OCI-LY1 (cell line): ENCODE measurements at regions not wholly inside any gene's neighbourhood (a gene's known extent, or its start where the extent isn't known, plus 50 kb on each side); places are given as distances from the start of the nearest gene placed in this dataset.

Experiments
- H2AFZ ChIP-seq: fragments of 200-600 bp; sonication (generic), shearing (Covaris generic); 2 replicates; pipeline ENCODE4 v1.6.0; 2014; ENCODE audit warnings: antibody characterized with exemption, mild to moderate bottlenecking, low read length
- H3F3A ChIP-seq: fragments of 200-600 bp; sonication (generic), shearing (Covaris generic); 2 replicates; pipeline ENCODE4 v1.6.0; 2014; ENCODE audit warnings: mild to moderate bottlenecking, antibody characterized with exemption, low read length, moderate library complexity; ENCODE audit not compliant: insufficient read depth
- H3K27ac ChIP-seq: fragments of 200-600 bp; sonication (generic); 2 replicates; pipeline ENCODE4 v1.5.1; 2014; ENCODE audit warnings: low read length, mixed run types, mild to moderate bottlenecking, low read depth; ENCODE audit not compliant: poor library complexity, severe bottlenecking
- H3K27me3 ChIP-seq: fragments of 200-600 bp; sonication (generic); 2 replicates; pipeline ENCODE4 v1.6.0; 2014; ENCODE audit warnings: antibody characterized with exemption, mild to moderate bottlenecking, low read length, moderate library complexity; ENCODE audit not compliant: insufficient read depth
- H3K36me3 ChIP-seq: fragments of 200-600 bp; sonication (generic); 2 replicates; pipeline ENCODE4 v1.6.1; 2014; ENCODE audit warnings: mild to moderate bottlenecking, antibody characterized with exemption, low read length, moderate library complexity, mixed read lengths; ENCODE audit not compliant: insufficient read depth
- H3K4me1 ChIP-seq: fragments of 200-600 bp; sonication (generic); 2 replicates; pipeline ENCODE4 v1.5.1; 2014; ENCODE audit warnings: mild to moderate bottlenecking, low read length, moderate library complexity; ENCODE audit not compliant: insufficient read depth, severe bottlenecking
- H3K4me2 ChIP-seq: fragments of 200-600 bp; sonication (generic), shearing (Covaris generic); 2 replicates; pipeline ENCODE4 v1.6.1; 2014; ENCODE audit warnings: low read length
- H3K4me3 ChIP-seq: fragments of 200-600 bp; sonication (generic); 2 replicates; pipeline ENCODE4 v1.5.1; 2014; ENCODE audit warnings: low read length, low read depth, mild to moderate bottlenecking, mixed read lengths; ENCODE audit not compliant: poor library complexity, severe bottlenecking
- H3K79me2 ChIP-seq: fragments of 200-600 bp; shearing (Covaris generic); 2 replicates; pipeline ENCODE4 v1.6.1; 2016; ENCODE audit warnings: mixed run types, low read length, mixed read lengths; ENCODE audit not compliant: insufficient read depth
- H3K9ac ChIP-seq: fragments of 200-600 bp; sonication (generic), shearing (Covaris generic); 2 replicates; pipeline ENCODE4 v1.6.1; 2014; ENCODE audit warnings: mild to moderate bottlenecking, low read length, mixed read lengths
- H3K9me2 ChIP-seq: fragments of 200-600 bp; sonication (generic), shearing (Covaris generic); 2 replicates; pipeline ENCODE4 v1.6.1; 2014; ENCODE audit warnings: low read depth, mild to moderate bottlenecking, low read length, mixed read lengths
- H3K9me3 ChIP-seq: fragments of 200-600 bp; shearing (Covaris generic); 2 replicates; pipeline ENCODE4 v1.6.1; 2014; ENCODE audit warnings: low read length, mixed read lengths
- H4K20me1 ChIP-seq: fragments of 200-600 bp; sonication (generic), shearing (Covaris generic); 2 replicates; pipeline ENCODE4 v1.6.0; 2016; ENCODE audit warnings: mild to moderate bottlenecking, low read length; ENCODE audit not compliant: insufficient read depth
- CTCF ChIP-seq: fragments of 200-600 bp; sonication (generic), shearing (Covaris generic); IDR thresholded peaks from 2 replicates; pipeline ENCODE4 v1.5.1; 2017; ENCODE audit warnings: mild to moderate bottlenecking, antibody characterized with exemption, low read length, moderate library complexity, mixed read lengths
- EZH2 ChIP-seq: fragments of 200-600 bp; sonication (generic), shearing (Covaris generic); IDR thresholded peaks from 2 replicates; pipeline ENCODE4 v1.8.0; 2017; ENCODE audit warnings: borderline replicate concordance, mixed run types, mild to moderate bottlenecking, antibody characterized with exemption, low read length, moderate library complexity, mixed read lengths

GRCh38 chr21:23639721-23640120, 1967.6 kb downstream of the MRPL39 start:
- H3K27me3 ChIP-seq: no peaks in the 10 kb centered on the region
- TF ChIP-seq EZH2 (no peak), CTCF (no peak)
- H3K4me3 ChIP-seq: no peak overlapping the region
- H3K9me3 ChIP-seq: no peaks in the 10 kb centered on the region
- no peak overlapping the region for H3K9ac ChIP-seq
- no peak overlapping the region for H3K4me2 ChIP-seq
- H2AFZ ChIP-seq: no peak overlapping the region
- no peak overlapping the region for H3K27ac ChIP-seq
- no peaks in the 10 kb centered on the region for H3K9me2 ChIP-seq
- no peaks in the 10 kb centered on the region for H3K36me3 ChIP-seq
- H4K20me1 ChIP-seq: no peaks in the 10 kb centered on the region
- no peaks in the 10 kb centered on the region for H3F3A ChIP-seq
- no peaks in the 10 kb centered on the region for H3K4me1 ChIP-seq
- H3K79me2 ChIP-seq: no peaks in the 10 kb centered on the region

GRCh38 chr21:23638131-23638695, 1969.1 kb downstream of the MRPL39 start:
- no peak overlapping the region for H3K4me3 ChIP-seq
- no peaks in the 10 kb centered on the region for H3K36me3 ChIP-seq
- no peak overlapping the region for H3K9ac ChIP-seq
- no peaks in the 10 kb centered on the region for H3K79me2 ChIP-seq
- H3F3A ChIP-seq: no peaks in the 10 kb centered on the region
- no peak overlapping the region for H2AFZ ChIP-seq
- H3K9me3 ChIP-seq: no peaks in the 10 kb centered on the region
- no peak overlapping the region for H3K27ac ChIP-seq
- no peak overlapping the region for H3K4me2 ChIP-seq
- H3K27me3 ChIP-seq: no peaks in the 10 kb centered on the region
- H4K20me1 ChIP-seq: no peaks in the 10 kb centered on the region
- TF ChIP-seq CTCF: no peak
- H3K9me2 ChIP-seq: no peaks in the 10 kb centered on the region
- no peaks in the 10 kb centered on the region for H3K4me1 ChIP-seq

GRCh38 chr21:23633447-23633940, 1973.8 kb downstream of the MRPL39 start:
- Histone ChIP-seq H3K27ac (no peak overlapping the region), H2AFZ (no peak overlapping the region), H3K4me2 (no peak overlapping the region), H3F3A (no peaks in the 10 kb centered on the region), H3K4me3 (no peak overlapping the region), H3K27me3 (no peaks in the 10 kb centered on the region), H3K36me3 (no peaks in the 10 kb centered on the region), H3K9me2 (no peaks in the 10 kb centered on the region), H3K79me2 (no peaks in the 10 kb centered on the region), H3K4me1 (no peaks in the 10 kb centered on the region), H4K20me1 (no peaks in the 10 kb centered on the region), H3K9ac (no peak overlapping the region), H3K9me3 (no peaks in the 10 kb centered on the region)
- TF ChIP-seq CTCF (no peak), EZH2 (no peak)
